Liver (tissue), 7 donors: ENCODE measurements at regions not wholly inside any gene's neighbourhood (a gene's known extent, or its start where the extent isn't known, plus 50 kb on each side); places are given as distances from the start of the nearest gene placed in this dataset.

Source experiments
- DNase-seq: peaks from one replicate; pipeline ENCODE4 v3.0.0-alpha.2; 2017; ENCODE audit warnings: low spot score
- H3K27ac ChIP-seq, 2 donors: one replicate each; pipeline ENCODE4 v1.7.0; 2013; ENCODE audit warnings: inconsistent platforms in 2 of 2, low read length in 2 of 2, control low read depth in 1 of 2, low read depth in 1 of 2, mild to moderate bottlenecking in 1 of 2
- H3K27me3 ChIP-seq, 4 donors: one replicate each; pipeline versions ENCODE4 v1.6.1 to v1.7.0; 2013; ENCODE audit warnings: low read length in 3 of 4, inconsistent platforms in 1 of 4, mild to moderate bottlenecking in 1 of 4, moderate library complexity in 1 of 4; ENCODE audit not compliant: control insufficient read depth in 4 of 4, insufficient read depth in 4 of 4
- H3K36me3 ChIP-seq, 4 donors: one replicate each; pipeline versions ENCODE4 v1.6.1 to v1.7.0; 2013; ENCODE audit warnings: low read length in 3 of 4, mild to moderate bottlenecking in 3 of 4, low read depth in 1 of 4, moderate library complexity in 1 of 4; ENCODE audit not compliant: control insufficient read depth in 4 of 4, insufficient read depth in 3 of 4
- H3K4me1 ChIP-seq, 4 donors: one replicate each; pipeline versions ENCODE4 v1.6.1 to v1.7.0; 2013; ENCODE audit warnings: low read length in 3 of 4, mild to moderate bottlenecking in 3 of 4, moderate library complexity in 1 of 4; ENCODE audit not compliant: control insufficient read depth in 4 of 4, insufficient read depth in 4 of 4
- H3K4me3 ChIP-seq, 3 donors: one replicate each; pipeline versions ENCODE4 v1.6.1 to v1.7.0; 2013; ENCODE audit warnings: low read length in 3 of 3, control low read depth in 1 of 3, low read depth in 1 of 3, mild to moderate bottlenecking in 1 of 3
- H3K9ac ChIP-seq, 2 donors: one replicate each; pipeline ENCODE4 v1.7.0; 2013; ENCODE audit warnings: low read length in 2 of 2, mild to moderate bottlenecking in 2 of 2, moderate library complexity in 2 of 2, control low read depth in 1 of 2, low read depth in 1 of 2
- H3K9me3 ChIP-seq, 4 donors: one replicate each; pipeline versions ENCODE4 v1.6.1 to v1.7.0; 2013; ENCODE audit warnings: low read length in 3 of 4; ENCODE audit not compliant: control insufficient read depth in 4 of 4
- FOXA1 ChIP-seq: IDR thresholded peaks from 2 replicates; pipeline ENCODE4 v1.6.1; 2016; ENCODE audit warnings: antibody characterized with exemption
- FOXA2 ChIP-seq: IDR thresholded peaks from 2 replicates; pipeline ENCODE4 v1.6.1; 2016; ENCODE audit warnings: antibody characterized with exemption
- GABPA ChIP-seq, 2 donors: IDR thresholded peaks in 1 of 2; conservative IDR thresholded peaks in 1 of 2; 2 replicates each; pipeline ENCODE4 v1.6.1; 2016; ENCODE audit warnings: antibody characterized with exemption in 2 of 2, mild to moderate bottlenecking in 1 of 2, moderate library complexity in 1 of 2
- HNF4A ChIP-seq, 2 donors: conservative IDR thresholded peaks; 2 replicates each; pipeline ENCODE4 v1.6.1; 2016; ENCODE audit warnings: antibody characterized with exemption in 2 of 2, mild to moderate bottlenecking in 2 of 2
- JUND ChIP-seq, 2 donors: IDR thresholded peaks; 2 replicates each; pipeline ENCODE4 v1.6.1; 2016; ENCODE audit warnings: antibody characterized with exemption in 2 of 2
- NR2F2 ChIP-seq: IDR thresholded peaks from 2 replicates; pipeline ENCODE4 v1.6.1; 2016; ENCODE audit warnings: antibody characterized with exemption
- RAD21 ChIP-seq, 2 donors: IDR thresholded peaks; 2 replicates each; pipeline ENCODE4 v1.6.1; 2016; ENCODE audit warnings: antibody characterized with exemption in 2 of 2, mild to moderate bottlenecking in 2 of 2
- REST ChIP-seq: IDR thresholded peaks from 2 replicates; pipeline ENCODE4 v1.6.1; 2016; ENCODE audit warnings: antibody characterized with exemption, mild to moderate bottlenecking
- YY1 ChIP-seq: IDR thresholded peaks from 2 replicates; pipeline ENCODE4 v1.6.1; 2016; ENCODE audit warnings: antibody characterized with exemption, mild to moderate bottlenecking
- ZBTB33 ChIP-seq: IDR thresholded peaks from 2 replicates; pipeline ENCODE4 v1.6.1; 2016; ENCODE audit warnings: antibody characterized with exemption
- WGBS: extraction: QIAGEN DNeasy Blood & Tissue Kit; methylation state at CpG from one replicate; pipeline ENCODE4 v1.1.7; 2013; 5-methylcytosine and 5-hydroxymethylcytosine counted together
- donor health status: healthy.
- donor health status: healthy.
- donor health status: healthy.
- donor health status: healthy.

- Histone ChIP-seq H3K27ac (no peak overlapping the region), H3K4me3 (no peak overlapping the region), H3K9ac (no peak overlapping the region), H3K27me3 (peaks cover 0 to 6% (median 0%) of the 10 kb centered on the region in 4 donors), H3K4me1 (no peaks in the 10 kb centered on the region), H3K36me3 (no peaks in the 10 kb centered on the region), H3K9me3 (no peaks in the 10 kb centered on the region)
- TF ChIP-seq NR2F2, result no peak
- no peak for TF ChIP-seq ZBTB33
- no peak for TF ChIP-seq GABPA (IDR thresholded peaks at IDR 0.05 in 1 of 2, conservative IDR thresholded peaks at IDR 0.05 in 1 of 2)
- TF ChIP-seq JUND (IDR thresholded peaks at IDR 0.05), result no peak
- no peak for TF ChIP-seq FOXA1
- no peak for TF ChIP-seq HNF4A (conservative IDR thresholded peaks at IDR 0.05)
- no peak for TF ChIP-seq REST
- no peak for DNase-seq
- WGBS, result 74% methylated on average over 3 of the region's 3 CpGs
Observed at GRCh38 chr2:155722290-155722689, 610.2 kb downstream of the NR4A2 start.

- Histone ChIP-seq H3K27me3 (no peaks in the 10 kb centered on the region), H3K9me3 (no peaks in the 10 kb centered on the region), H3K4me3 (no peak overlapping the region), H3K36me3 (no peaks in the 10 kb centered on the region), H3K27ac (no peak overlapping the region), H3K4me1 (no peaks in the 10 kb centered on the region), H3K9ac (no peak overlapping the region)
- DNase-seq, result no peak
- WGBS, result 81% methylated on average over 2 of the region's 2 CpGs
- TF ChIP-seq YY1 (no peak), FOXA2 (no peak)
Observed at GRCh38 chr2:155715705-155716104, 616.8 kb downstream of the NR4A2 start.

- Histone ChIP-seq H3K36me3 (no peaks in the 10 kb centered on the region), H3K27ac (no peak overlapping the region), H3K27me3 (no peaks in the 10 kb centered on the region), H3K4me1 (no peaks in the 10 kb centered on the region), H3K9me3 (no peaks in the 10 kb centered on the region), H3K9ac (no peak overlapping the region), H3K4me3 (no peak overlapping the region)
- DNase-seq, result no peak
- TF ChIP-seq YY1 (no peak), RAD21 (IDR thresholded peaks at IDR 0.05) (peak in 1 of 2 donors; percentile 16)
- 62% methylated on average over 1 of the region's 1 CpG for WGBS
Observed at GRCh38 chr2:155714983-155715382, 617.5 kb downstream of the NR4A2 start.
